ENCODE measurements at regions not wholly inside any gene's neighbourhood (a gene's known extent, or its start where the extent isn't known, plus 50 kb on each side); places are given as distances from the start of the nearest gene placed in this dataset.

DNA sequence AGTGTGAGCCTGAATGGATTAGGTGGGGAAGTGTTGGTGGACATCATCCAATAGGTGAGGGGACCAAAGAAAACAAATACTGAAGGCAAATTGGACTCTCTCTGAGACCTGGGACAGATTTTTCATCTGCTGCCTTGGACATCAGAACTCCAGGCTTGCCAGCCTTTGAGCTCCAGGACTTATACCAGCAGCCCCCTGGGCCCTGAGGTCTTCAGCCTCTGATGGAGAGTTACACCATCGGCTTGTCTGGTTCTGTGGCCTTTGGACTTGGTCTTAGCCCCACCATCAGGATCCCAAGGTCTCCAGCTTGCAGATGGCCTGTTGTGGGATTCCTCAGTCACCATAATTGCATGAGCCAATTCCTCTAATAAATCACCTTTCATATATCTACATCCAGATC lies 80.8 kb upstream of the SLC8A3 start:
- Histone ChIP-seq H3K4me1 (ENCODE audit: low read length) (no peaks in the 10 kb centered on the region), H3K4me2 (ENCODE audit: low read length) (no peak overlapping the region), H3K27ac (ENCODE audit: low read length) (no peak overlapping the region), H3K36me3 (replicated peaks; ENCODE audit: low read depth, low read length) (no peaks in the 10 kb centered on the region), H3K79me2 (ENCODE audit: low read length) (no peaks in the 10 kb centered on the region), H3K4me3 (ENCODE audit: low read length) (no peak overlapping the region), H3K27me3 (ENCODE audit: low read depth, low read length) (peaks cover under 1% of the 10 kb centered on the region; the same call in 1 of the 2 replicates), H4K20me1 (ENCODE audit: insufficient read depth, low read length) (no peaks in the 10 kb centered on the region), H3K9me3 (ENCODE audit: insufficient read depth, low read length) (no peaks in the 10 kb centered on the region), H2AFZ (ENCODE audit: low read depth, low read length) (no peak overlapping the region), H3K9ac (ENCODE audit: low read length) (no peak overlapping the region)
- TF ChIP-seq, protein P1, sequence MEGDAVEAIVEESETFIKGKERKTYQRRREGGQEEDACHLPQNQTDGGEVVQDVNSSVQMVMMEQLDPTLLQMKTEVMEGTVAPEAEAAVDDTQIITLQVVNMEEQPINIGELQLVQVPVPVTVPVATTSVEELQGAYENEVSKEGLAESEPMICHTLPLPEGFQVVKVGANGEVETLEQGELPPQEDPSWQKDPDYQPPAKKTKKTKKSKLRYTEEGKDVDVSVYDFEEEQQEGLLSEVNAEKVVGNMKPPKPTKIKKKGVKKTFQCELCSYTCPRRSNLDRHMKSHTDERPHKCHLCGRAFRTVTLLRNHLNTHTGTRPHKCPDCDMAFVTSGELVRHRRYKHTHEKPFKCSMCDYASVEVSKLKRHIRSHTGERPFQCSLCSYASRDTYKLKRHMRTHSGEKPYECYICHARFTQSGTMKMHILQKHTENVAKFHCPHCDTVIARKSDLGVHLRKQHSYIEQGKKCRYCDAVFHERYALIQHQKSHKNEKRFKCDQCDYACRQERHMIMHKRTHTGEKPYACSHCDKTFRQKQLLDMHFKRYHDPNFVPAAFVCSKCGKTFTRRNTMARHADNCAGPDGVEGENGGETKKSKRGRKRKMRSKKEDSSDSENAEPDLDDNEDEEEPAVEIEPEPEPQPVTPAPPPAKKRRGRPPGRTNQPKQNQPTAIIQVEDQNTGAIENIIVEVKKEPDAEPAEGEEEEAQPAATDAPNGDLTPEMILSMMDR (IDR thresholded peaks at IDR 0.05; ENCODE audit: low read depth, low read length): no peak
- TF ChIP-seq EZH2phosphoT487 (IDR thresholded peaks at IDR 0.05; ENCODE audit: low read depth): no peak

DNA sequence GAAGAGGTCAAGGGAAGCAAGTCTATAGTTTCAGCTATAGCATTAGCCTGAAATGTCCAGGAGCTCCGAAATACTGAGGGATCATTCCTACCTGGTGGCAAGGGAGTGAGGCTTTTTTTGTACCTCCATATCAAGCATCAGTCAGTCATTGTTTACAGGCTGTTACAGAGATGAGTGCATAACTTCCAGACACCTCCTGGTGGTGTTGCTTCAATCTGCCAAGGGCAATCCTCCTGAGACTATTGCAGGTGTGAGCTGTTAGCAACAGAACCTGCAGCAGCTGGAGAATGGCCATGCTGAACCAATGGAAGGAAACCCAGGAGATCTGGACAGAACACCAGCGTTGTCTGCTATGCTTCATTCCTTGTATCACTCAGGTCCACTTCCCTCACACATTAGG lies 80.0 kb upstream of the SLC8A3 start:
- H2AFZ ChIP-seq (ENCODE audit: low read depth, low read length): no peak overlapping the region
- H3K4me3 ChIP-seq (ENCODE audit: low read length): no peak overlapping the region
- no peak for TF ChIP-seq EZH2phosphoT487 (IDR thresholded peaks at IDR 0.05; ENCODE audit: low read depth)
- no peaks in the 10 kb centered on the region for H4K20me1 ChIP-seq (ENCODE audit: insufficient read depth, low read length)
- no peak overlapping the region for H3K4me2 ChIP-seq (ENCODE audit: low read length)
- H3K36me3 ChIP-seq (replicated peaks; ENCODE audit: low read depth, low read length): no peaks in the 10 kb centered on the region
- H3K4me1 ChIP-seq (ENCODE audit: low read length): no peaks in the 10 kb centered on the region
- H3K27ac ChIP-seq (ENCODE audit: low read length): no peak overlapping the region
- H3K27me3 ChIP-seq (ENCODE audit: low read depth, low read length): no peaks in the 10 kb centered on the region; the same call in 1 of the 2 replicates
- H3K79me2 ChIP-seq (ENCODE audit: low read length): no peaks in the 10 kb centered on the region
- no peak overlapping the region for H3K9ac ChIP-seq (ENCODE audit: low read length)
- no peaks in the 10 kb centered on the region for H3K9me3 ChIP-seq (ENCODE audit: insufficient read depth, low read length)

DNA sequence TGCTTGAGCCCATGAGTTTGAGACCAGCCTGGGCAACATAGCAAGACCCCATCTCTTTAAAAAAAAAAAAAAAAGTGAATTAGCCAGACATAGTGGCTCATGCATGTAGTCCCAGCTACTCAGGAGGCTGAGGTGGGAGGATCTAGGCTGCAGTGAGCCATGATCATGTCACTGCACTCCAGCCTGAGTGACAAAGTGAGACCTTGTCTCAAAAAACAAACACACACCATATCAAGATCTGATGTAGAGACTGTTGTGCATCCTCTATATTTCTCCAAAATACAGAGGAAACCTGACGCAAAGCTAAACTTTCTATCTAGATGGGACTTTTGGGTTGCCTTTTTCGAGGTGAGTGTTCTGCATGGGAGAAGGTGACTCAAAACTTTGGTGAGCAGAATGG lies 77.4 kb upstream of the SLC8A3 start:
- no peaks in the 10 kb centered on the region for H3K9me3 ChIP-seq (ENCODE audit: insufficient read depth, low read length)
- no peaks in the 10 kb centered on the region; the same call in 1 of the 2 replicates for H3K27me3 ChIP-seq (ENCODE audit: low read depth, low read length)
- H3K4me3 ChIP-seq (ENCODE audit: low read length): no peak overlapping the region
- H3K4me2 ChIP-seq (ENCODE audit: low read length): no peak overlapping the region
- H3K27ac ChIP-seq (ENCODE audit: low read length): no peak overlapping the region
- no peak overlapping the region for H2AFZ ChIP-seq (ENCODE audit: low read depth, low read length)
- no peak overlapping the region for H3K9ac ChIP-seq (ENCODE audit: low read length)
- no peaks in the 10 kb centered on the region for H3K79me2 ChIP-seq (ENCODE audit: low read length)
- no peaks in the 10 kb centered on the region for H3K36me3 ChIP-seq (replicated peaks; ENCODE audit: low read depth, low read length)
- no peaks in the 10 kb centered on the region for H4K20me1 ChIP-seq (ENCODE audit: insufficient read depth, low read length)
- H3K4me1 ChIP-seq (ENCODE audit: low read length): no peaks in the 10 kb centered on the region
- no peak for TF ChIP-seq EZH2phosphoT487 (IDR thresholded peaks at IDR 0.05; ENCODE audit: low read depth)
- TF ChIP-seq, protein P1 (IDR thresholded peaks at IDR 0.05; ENCODE audit: low read depth, low read length): no peak

DNA sequence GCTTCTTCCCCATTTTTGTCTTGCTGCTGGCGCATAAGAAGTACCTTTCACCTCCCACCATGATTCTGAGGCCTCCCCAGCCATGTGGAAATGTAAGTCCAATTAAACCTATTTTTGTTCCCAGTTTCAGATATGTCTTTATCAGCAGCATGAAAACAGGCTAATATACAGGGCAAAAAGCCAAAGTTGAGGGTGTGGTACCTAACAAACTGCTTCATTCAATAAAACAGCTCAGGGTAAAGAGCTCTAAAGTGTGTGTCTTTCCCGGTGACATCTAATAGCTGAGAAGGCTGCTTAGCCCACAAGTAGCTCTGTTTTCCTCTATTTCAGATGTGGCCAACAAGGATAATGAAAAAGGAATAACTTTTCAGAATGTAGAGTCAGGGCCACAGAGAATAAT lies 76.7 kb upstream of the SLC8A3 start:
- no peaks in the 10 kb centered on the region for H4K20me1 ChIP-seq (ENCODE audit: insufficient read depth, low read length)

More for the DNA sequence above, 76.7 kb upstream of the SLC8A3 start:
- Histone ChIP-seq H3K36me3 (replicated peaks; ENCODE audit: low read depth, low read length) (no peaks in the 10 kb centered on the region), H2AFZ (ENCODE audit: low read depth, low read length) (no peak overlapping the region), H3K27me3 (ENCODE audit: low read depth, low read length) (no peaks in the 10 kb centered on the region; the same call in 1 of the 2 replicates), H3K9me3 (ENCODE audit: insufficient read depth, low read length) (no peaks in the 10 kb centered on the region), H3K9ac (ENCODE audit: low read length) (no peak overlapping the region), H3K4me3 (ENCODE audit: low read length) (no peak overlapping the region), H3K79me2 (ENCODE audit: low read length) (no peaks in the 10 kb centered on the region), H3K4me2 (ENCODE audit: low read length) (no peak overlapping the region), H3K4me1 (ENCODE audit: low read length) (no peaks in the 10 kb centered on the region), H3K27ac (ENCODE audit: low read length) (no peak overlapping the region)
- TF ChIP-seq, protein P1 (IDR thresholded peaks at IDR 0.05; ENCODE audit: low read depth, low read length): no peak
- no peak for TF ChIP-seq EZH2phosphoT487 (IDR thresholded peaks at IDR 0.05; ENCODE audit: low read depth)
